Globus pallidus (tissue), 1 donor: ENCODE measurements at regions not wholly inside any gene's neighbourhood (a gene's known extent, or its start where the extent isn't known, plus 50 kb on each side); places are given as distances from the start of the nearest gene placed in this dataset.
A peak's percentile ranks its signal among the peaks of the same experiment; 100 is the strongest.
"Not testable (repeated sequence)": the region's sequence is repeated elsewhere in the genome, so short reads cannot be mapped to it uniquely, and the experiment has no call there.

Experiments used
- DNase-seq: peaks from one replicate; pipeline ENCODE4 v3.0.0-alpha.2; 2015; ENCODE audit warnings: low spot score

GRCh38 chr3:174541708-174542315 lies 317.3 kb upstream of the NAALADL2 start:
- DNase-seq: no peak

- no peak for DNase-seq
Measured at GRCh38 chr3:174547801-174548435, 311.2 kb upstream of the NAALADL2 start.

GRCh38 chr3:174548841-174549623 lies 310.1 kb upstream of the NAALADL2 start:
- DNase-seq: no peak

- DNase-seq: no peak
Measured at GRCh38 chr3:174581558-174581957, 277.6 kb upstream of the NAALADL2 start.

GRCh38 chr3:174583396-174583795 lies 275.7 kb upstream of the NAALADL2 start:
- no peak for DNase-seq

GRCh38 chr3:174587137-174587536 lies 272.0 kb upstream of the NAALADL2 start:
- DNase-seq: not testable (repeated sequence)

- no peak for DNase-seq
Measured at GRCh38 chr3:174596447-174596982, 262.6 kb upstream of the NAALADL2 start.

GRCh38 chr3:174598885-174599439 lies 260.2 kb upstream of the NAALADL2 start:
- DNase-seq: no peak

- DNase-seq: no peak
Measured at GRCh38 chr3:174613173-174613572, 246.0 kb upstream of the NAALADL2 start.

- no peak for DNase-seq
Measured at GRCh38 chr3:174614036-174614435, 245.1 kb upstream of the NAALADL2 start.

GRCh38 chr3:174618368-174619080 lies 240.6 kb upstream of the NAALADL2 start:
- DNase-seq: no peak

- DNase-seq: no peak
Measured at GRCh38 chr3:174619239-174619638, 239.9 kb upstream of the NAALADL2 start.

- no peak for DNase-seq
Measured at GRCh38 chr3:174620138-174620537, 239.0 kb upstream of the NAALADL2 start.

- DNase-seq: no peak
Measured at GRCh38 chr3:174620855-174621472, 238.2 kb upstream of the NAALADL2 start.

GRCh38 chr3:174633342-174633741 lies 225.8 kb upstream of the NAALADL2 start:
- no peak for DNase-seq

GRCh38 chr3:174636451-174636850 lies 222.7 kb upstream of the NAALADL2 start:
- DNase-seq: no peak

- no peak for DNase-seq
Measured at GRCh38 chr3:174639406-174639805, 219.7 kb upstream of the NAALADL2 start.

GRCh38 chr3:174639970-174640369 lies 219.2 kb upstream of the NAALADL2 start:
- no peak for DNase-seq

GRCh38 chr3:174640932-174641331 lies 218.2 kb upstream of the NAALADL2 start:
- no peak for DNase-seq

GRCh38 chr3:174644287-174644686 lies 214.8 kb upstream of the NAALADL2 start:
- no peak for DNase-seq

- DNase-seq: peak; percentile 81
Measured at GRCh38 chr3:174651951-174652350, 207.2 kb upstream of the NAALADL2 start.
